A549 (cell line): ENCODE measurements at regions not wholly inside any gene's neighbourhood (a gene's known extent, or its start where the extent isn't known, plus 50 kb on each side); places are given as distances from the start of the nearest gene placed in this dataset.

Experiments
- ATAC-seq, 2 experiments: fragments of 200-7000 bp in 1 of 2; fragments of >200 bp in 1 of 2; cut with Nextera tagmentation in 1 of 2; cut with Tn5 transposase in 1 of 2; 3 replicates each; pipeline versions ENCODE4 v1.8.0 to v1.9.1; 2018 to 2020; ENCODE audit warnings: mild to moderate bottlenecking in 1 of 2, moderate library complexity in 1 of 2
- CTCF ChIA-PET: fragments of 300-600 bp; sonication (Branson Sonifier 250); formaldehyde crosslinking; extraction: SDS; loops from one replicate; lab custom pipeline; 2021; ENCODE audit warnings: antibody characterized with exemption, inconsistent platforms; lab: Yijun Ruan, JAX
- POLR2A ChIA-PET: fragments of 350-600 bp; formaldehyde crosslinking; extraction: SDS; loops from one replicate; lab custom pipeline; 2021; ENCODE audit warnings: antibody characterized with exemption, inconsistent platforms; lab: Yijun Ruan, JAX
- DNase-seq, 2 experiments: peaks; one replicate each; pipeline versions ENCODE4 v3.0.0 to v3.0.0-alpha.2; 2011 to 2016; ENCODE audit warnings: low read depth in 1 of 2, low spot score in 1 of 2
- FAIRE-seq: peaks from 2 replicates; lab custom pipeline; 2011; peaks lifted over from hg19 to GRCh38; lab: Jason Lieb, UNC
- H3K27ac ChIP-seq, 2 experiments: fragments of >200 bp; sonication (Bioruptor Twin); formaldehyde crosslinking; 3 replicates each; pipeline ENCODE4 v1.5.1; 2016 to 2017
- H3K4me1 ChIP-seq: fragments of >200 bp; sonication (Bioruptor Twin); formaldehyde crosslinking; 3 replicates; pipeline ENCODE4 v1.6.1; 2016
- H3K4me2 ChIP-seq: fragments of >200 bp; sonication (Bioruptor Twin); formaldehyde crosslinking; 3 replicates; pipeline ENCODE4 v1.6.1; 2016
- H3K4me3 ChIP-seq: fragments of >200 bp; sonication (Bioruptor Twin); formaldehyde crosslinking; 3 replicates; pipeline ENCODE4 v1.5.1; 2016
- H3K9me3 ChIP-seq: fragments of >200 bp; sonication (Bioruptor Twin); formaldehyde crosslinking; 3 replicates; pipeline ENCODE4 v1.6.1; 2016
- BCL3 ChIP-seq: fragments of >200 bp; sonication (Bioruptor Twin); formaldehyde crosslinking; IDR thresholded peaks from 3 replicates; pipeline ENCODE4 v1.6.1; 2016
- CBX2 ChIP-seq: fragments of 200-600 bp; sonication (generic); IDR thresholded peaks from 2 replicates; pipeline ENCODE4 v1.6.1; 2016; ENCODE audit warnings: low read depth, mild to moderate bottlenecking, borderline replicate concordance
- CBX8 ChIP-seq: fragments of 200-600 bp; sonication (generic); IDR thresholded peaks from 2 replicates; pipeline ENCODE4 v1.6.1; 2016
- CTCF ChIP-seq: fragments of >200 bp; sonication (Bioruptor Twin); formaldehyde crosslinking; IDR thresholded peaks from 3 replicates; pipeline ENCODE4 v1.5.1; 2016
- E2F6 ChIP-seq: IDR thresholded peaks from 2 replicates; pipeline ENCODE4 v1.6.1; 2012; ENCODE audit warnings: low read depth, borderline replicate concordance
- EHF ChIP-seq: fragments of 250-450 bp; sonication (Bioruptor Pico); IDR thresholded peaks from 2 replicates; pipeline ENCODE4 v1.5.0; 2020; ENCODE audit warnings: mild to moderate bottlenecking
- EHMT2 ChIP-seq: fragments of 200-600 bp; sonication (generic); IDR thresholded peaks from 2 replicates; pipeline ENCODE4 v1.6.1; 2016; ENCODE audit warnings: antibody characterized with exemption, low read depth, mild to moderate bottlenecking, moderate library complexity
- ESRRA ChIP-seq: fragments of 150-350 bp; IDR thresholded peaks from 2 replicates; pipeline ENCODE4 v1.6.1; 2014; ENCODE audit warnings: mild to moderate bottlenecking, low read length, borderline replicate concordance
- FOSB ChIP-seq: fragments of 250-450 bp; sonication (Bioruptor Pico); IDR thresholded peaks from 2 replicates; pipeline ENCODE4 v1.5.0; 2020; ENCODE audit warnings: mild to moderate bottlenecking, moderate library complexity
- GATA3 ChIP-seq: IDR thresholded peaks from 2 replicates; pipeline ENCODE4 v1.6.1; 2012; ENCODE audit warnings: borderline replicate concordance
- HDAC2 ChIP-seq: fragments of 200-600 bp; sonication (generic); IDR thresholded peaks from 2 replicates; pipeline ENCODE4 v1.6.1; 2016
- HOXB5 ChIP-seq: fragments of 250-450 bp; sonication (Bioruptor Pico); IDR thresholded peaks from 2 replicates; pipeline ENCODE4 v1.5.0; 2020; ENCODE audit warnings: mild to moderate bottlenecking, moderate library complexity
- KDM1A ChIP-seq: fragments of 200-600 bp; sonication (generic); IDR thresholded peaks from 2 replicates; pipeline ENCODE4 v1.6.1; 2016; ENCODE audit warnings: low read depth, mild to moderate bottlenecking
- KDM5A ChIP-seq: fragments of 200-600 bp; sonication (generic); IDR thresholded peaks from 2 replicates; pipeline ENCODE4 v1.6.1; 2016; ENCODE audit warnings: antibody characterized with exemption, mild to moderate bottlenecking
- MAFK ChIP-seq: fragments of 450-650 bp; IDR thresholded peaks from 2 replicates; pipeline ENCODE4 v1.6.1; 2014; ENCODE audit not compliant: partially characterized antibody
- NFE2L2 ChIP-seq: fragments of 150-350 bp; conservative IDR thresholded peaks from 2 replicates; pipeline ENCODE4 v1.6.1; 2014; ENCODE audit warnings: low read length
- NR3C1 ChIP-seq: fragments of >200 bp; sonication (Bioruptor Twin); formaldehyde crosslinking; IDR thresholded peaks from 3 replicates; pipeline ENCODE4 v1.6.1; 2017
- POLR2A ChIP-seq: IDR thresholded peaks from 2 replicates; pipeline ENCODE4 v1.6.1; 2012; ENCODE audit warnings: mild to moderate bottlenecking, low read length
- POLR2AphosphoS2 ChIP-seq: conservative IDR thresholded peaks from 2 replicates; pipeline ENCODE4 v1.6.1; 2012; ENCODE audit warnings: low read length, improper control_type of control experiment, inconsistent platforms
- RARB ChIP-seq: fragments of 250-450 bp; sonication (Bioruptor Pico); IDR thresholded peaks from 2 replicates; pipeline ENCODE4 v1.8.0; 2021; ENCODE audit warnings: mild to moderate bottlenecking, moderate library complexity
- RFX5 ChIP-seq: fragments of 450-650 bp; IDR thresholded peaks from 2 replicates; pipeline ENCODE4 v1.7.1; 2014; ENCODE audit warnings: antibody characterized with exemption, mild to moderate bottlenecking, moderate library complexity
- ZNF302 ChIP-seq: fragments of 250-450 bp; sonication (Bioruptor Pico); IDR thresholded peaks from 2 replicates; pipeline ENCODE4 v1.9.0; 2021; ENCODE audit warnings: inconsistent platforms, mild to moderate bottlenecking, moderate library complexity
- ZSCAN20 ChIP-seq: fragments of 250-450 bp; sonication (Bioruptor Pico); IDR thresholded peaks from 2 replicates; pipeline ENCODE4 v1.8.0; 2022; ENCODE audit warnings: mild to moderate bottlenecking, moderate library complexity
- WGBS: methylation state at CpG from one replicate; pipeline ENCODE4 v1.1.6; 2017; ENCODE audit errors: missing lambda C conversion rate; 5-methylcytosine and 5-hydroxymethylcytosine counted together
- TF ChIP-seq, protein P1 (sequence below): fragments of 450-650 bp; IDR thresholded peaks from 2 replicates; pipeline ENCODE4 v1.6.1; 2014; ENCODE audit warnings: antibody characterized with exemption
- TF ChIP-seq, protein P2 (sequence below): fragments of >200 bp; sonication (Bioruptor Twin); formaldehyde crosslinking; IDR thresholded peaks from 2 replicates; pipeline ENCODE4 v1.6.1; 2016
- TF ChIP-seq, protein P3 (sequence below): fragments of 150-350 bp; IDR thresholded peaks from 2 replicates; pipeline ENCODE4 v1.6.1; 2014; ENCODE audit warnings: low read depth, mild to moderate bottlenecking, low read length
- TF ChIP-seq, protein P4 (sequence below): IDR thresholded peaks from 2 replicates; pipeline ENCODE4 v1.6.1; 2012

- no peaks in the 10 kb centered on the region for H3K4me1 ChIP-seq
- POLR2A ChIA-PET: no interaction called here
- FAIRE-seq: no peak
These were observed 62.8 kb upstream of the ZBTB40 start for GRCh38 chr1:22388671-22389450.

DNA sequence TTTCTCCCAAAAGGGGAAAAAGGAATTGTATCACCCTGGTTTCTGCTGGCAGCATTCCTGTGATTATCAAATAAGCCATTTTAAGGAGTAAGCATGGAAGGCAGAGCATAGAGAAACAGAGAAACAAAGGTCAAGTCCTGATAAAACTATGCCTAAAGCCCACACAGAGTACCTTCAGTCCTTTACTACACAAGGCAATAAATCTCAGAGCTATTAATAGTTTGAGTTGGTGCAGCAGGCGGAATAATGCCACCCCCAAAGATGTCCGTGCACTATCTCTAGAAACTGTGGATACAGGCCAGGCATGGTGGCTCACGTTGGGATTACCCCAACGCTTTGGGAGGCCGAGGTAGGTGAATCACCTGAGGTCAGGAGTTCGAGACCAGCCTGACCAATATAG, 58.1 kb upstream of the ZBTB40 start:
- Histone ChIP-seq H3K4me1 (no peaks in the 10 kb centered on the region), H3K4me3 (no peak overlapping the region), H3K4me2 (no peak overlapping the region), H3K9me3 (no peaks in the 10 kb centered on the region), H3K27ac (no peak overlapping the region)
- TF ChIP-seq BCL3: no peak
- TF ChIP-seq POLR2A: no peak
- no peak for TF ChIP-seq MAFK
- no peak for TF ChIP-seq CTCF
- TF ChIP-seq, protein P1, sequence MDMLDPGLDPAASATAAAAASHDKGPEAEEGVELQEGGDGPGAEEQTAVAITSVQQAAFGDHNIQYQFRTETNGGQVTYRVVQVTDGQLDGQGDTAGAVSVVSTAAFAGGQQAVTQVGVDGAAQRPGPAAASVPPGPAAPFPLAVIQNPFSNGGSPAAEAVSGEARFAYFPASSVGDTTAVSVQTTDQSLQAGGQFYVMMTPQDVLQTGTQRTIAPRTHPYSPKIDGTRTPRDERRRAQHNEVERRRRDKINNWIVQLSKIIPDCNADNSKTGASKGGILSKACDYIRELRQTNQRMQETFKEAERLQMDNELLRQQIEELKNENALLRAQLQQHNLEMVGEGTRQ: no peak
- TF ChIP-seq FOSB (CRISPR knock-in tag): no peak
- TF ChIP-seq RARB (CRISPR knock-in tag): no peak
- TF ChIP-seq NFE2L2: no peak
- no peak for TF ChIP-seq HDAC2
- TF ChIP-seq CBX8: no peak
- no peak for TF ChIP-seq ESRRA
- no peak for TF ChIP-seq NR3C1
- TF ChIP-seq, protein P2, sequence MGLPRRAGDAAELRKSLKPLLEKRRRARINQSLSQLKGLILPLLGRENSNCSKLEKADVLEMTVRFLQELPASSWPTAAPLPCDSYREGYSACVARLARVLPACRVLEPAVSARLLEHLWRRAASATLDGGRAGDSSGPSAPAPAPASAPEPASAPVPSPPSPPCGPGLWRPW: no peak
- TF ChIP-seq, protein P3, sequence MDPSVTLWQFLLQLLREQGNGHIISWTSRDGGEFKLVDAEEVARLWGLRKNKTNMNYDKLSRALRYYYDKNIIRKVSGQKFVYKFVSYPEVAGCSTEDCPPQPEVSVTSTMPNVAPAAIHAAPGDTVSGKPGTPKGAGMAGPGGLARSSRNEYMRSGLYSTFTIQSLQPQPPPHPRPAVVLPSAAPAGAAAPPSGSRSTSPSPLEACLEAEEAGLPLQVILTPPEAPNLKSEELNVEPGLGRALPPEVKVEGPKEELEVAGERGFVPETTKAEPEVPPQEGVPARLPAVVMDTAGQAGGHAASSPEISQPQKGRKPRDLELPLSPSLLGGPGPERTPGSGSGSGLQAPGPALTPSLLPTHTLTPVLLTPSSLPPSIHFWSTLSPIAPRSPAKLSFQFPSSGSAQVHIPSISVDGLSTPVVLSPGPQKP: no peak
- no peak for TF ChIP-seq POLR2AphosphoS2
- DNase-seq: no peak
- no peak for ATAC-seq
- 54% methylated on average over 6 of the region's 6 CpGs for WGBS
- no peak for FAIRE-seq
- POLR2A ChIA-PET: no interaction called here
- CTCF ChIA-PET: no interaction called here

More at GRCh38 chr1:22388671-22389450, 62.8 kb upstream of the ZBTB40 start:
- Histone ChIP-seq H3K9me3 (no peaks in the 10 kb centered on the region), H3K4me3 (no peak overlapping the region), H3K4me2 (no peak overlapping the region), H3K27ac (no peak overlapping the region)
- CTCF ChIA-PET: interaction anchor here (1.9 kb wide), 1 partner anchor 28 kb away, joined by 7 read pairs; no protein-coding TSS in a partner anchor
- DNase-seq (peak in 1 of 2 experiments; percentile 11), ATAC-seq (peak; percentile 30 to 38; a peak in 2 of 6 replicates)
- WGBS: 50% methylated on average over 19 of the region's 19 CpGs
- TF ChIP-seq HOXB5 (CRISPR knock-in tag) (no peak), KDM5A (no peak), RFX5 (no peak), EHMT2 (no peak), GATA3 (no peak), CBX2 (no peak), BCL3 (no peak), ZSCAN20 (CRISPR knock-in tag) (no peak), E2F6 (no peak), EHF (CRISPR knock-in tag) (no peak), ZNF302 (CRISPR knock-in tag) (no peak), ESRRA (no peak), KDM1A (no peak)
- TF ChIP-seq, protein P4, sequence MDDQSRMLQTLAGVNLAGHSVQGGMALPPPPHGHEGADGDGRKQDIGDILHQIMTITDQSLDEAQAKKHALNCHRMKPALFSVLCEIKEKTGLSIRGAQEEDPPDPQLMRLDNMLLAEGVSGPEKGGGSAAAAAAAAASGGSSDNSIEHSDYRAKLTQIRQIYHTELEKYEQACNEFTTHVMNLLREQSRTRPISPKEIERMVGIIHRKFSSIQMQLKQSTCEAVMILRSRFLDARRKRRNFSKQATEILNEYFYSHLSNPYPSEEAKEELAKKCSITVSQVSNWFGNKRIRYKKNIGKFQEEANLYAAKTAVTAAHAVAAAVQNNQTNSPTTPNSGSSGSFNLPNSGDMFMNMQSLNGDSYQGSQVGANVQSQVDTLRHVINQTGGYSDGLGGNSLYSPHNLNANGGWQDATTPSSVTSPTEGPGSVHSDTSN: no peak
